Lung (tissue), 11 donors: ENCODE measurements at regions not wholly inside any gene's neighbourhood (a gene's known extent, or its start where the extent isn't known, plus 50 kb on each side); places are given as distances from the start of the nearest gene placed in this dataset.

Experiments used
- ATAC-seq: fragments of 200-7000 bp; cut with Tn5 transposase; one replicate; pipeline ENCODE4 v1.9.1; 2020; ENCODE audit warnings: moderate number of reproducible peaks; ENCODE audit not compliant: insufficient read depth, low FRiP score
- DNase-seq, 3 donors: peaks; one replicate each; pipeline ENCODE4 v3.0.0-alpha.2; 2013 to 2017
- H3K27ac ChIP-seq, 2 donors: one replicate each; pipeline ENCODE4 v1.5.1; 2013; ENCODE audit warnings: mild to moderate bottlenecking in 2 of 2, moderate library complexity in 2 of 2, control low read depth in 1 of 2, inconsistent platforms in 1 of 2, low read depth in 1 of 2, low read length in 1 of 2
- H3K27me3 ChIP-seq, 3 donors: one replicate each; pipeline ENCODE4 v1.5.1; 2013; ENCODE audit warnings: low read length in 2 of 3; ENCODE audit not compliant: control insufficient read depth in 3 of 3, insufficient read depth in 3 of 3
- H3K36me3 ChIP-seq, 4 donors: one replicate each; pipeline ENCODE4 v1.5.1; 2013; ENCODE audit warnings: low read length in 4 of 4, mild to moderate bottlenecking in 1 of 4, moderate library complexity in 1 of 4; ENCODE audit not compliant: control insufficient read depth in 4 of 4, insufficient read depth in 4 of 4
- H3K4me1 ChIP-seq, 5 donors: one replicate each; pipeline ENCODE4 v1.5.1; 2013; ENCODE audit warnings: low read length in 5 of 5, mild to moderate bottlenecking in 2 of 5, moderate library complexity in 1 of 5; ENCODE audit not compliant: control insufficient read depth in 5 of 5, insufficient read depth in 5 of 5
- H3K4me3 ChIP-seq: one replicate; pipeline ENCODE4 v1.5.1; 2013; ENCODE audit warnings: mild to moderate bottlenecking, control low read depth, moderate library complexity
- H3K9ac ChIP-seq, 2 donors: one replicate each; pipeline ENCODE4 v1.5.1; 2013; ENCODE audit warnings: low read length in 2 of 2, control low read depth in 1 of 2; ENCODE audit not compliant: insufficient read depth in 1 of 2
- H3K9me3 ChIP-seq, 4 donors: one replicate each; pipeline ENCODE4 v1.5.1; 2013; ENCODE audit warnings: low read length in 3 of 4, mild to moderate bottlenecking in 1 of 4, moderate library complexity in 1 of 4; ENCODE audit not compliant: control insufficient read depth in 4 of 4, insufficient read depth in 3 of 4
- WGBS, 2 donors: extraction: QIAGEN DNeasy Blood & Tissue Kit; methylation state at CpG; one replicate each; pipeline ENCODE4 v1.1.7; 2013; 5-methylcytosine and 5-hydroxymethylcytosine counted together
- TF ChIP-seq, protein P1 (sequence below): IDR thresholded peaks from 2 replicates; pipeline ENCODE4 v1.5.1; 2012; ENCODE audit warnings: mild to moderate bottlenecking; ENCODE audit errors: control extremely low read depth, extremely low read depth
- donor health status: control.
- donor health status: control.
- donor health status: Bipolar disorder and iron deficiency.
- donor health status: healthy.
- donor health status: DM: yes; HTN: yes; CAD: no.

DNA sequence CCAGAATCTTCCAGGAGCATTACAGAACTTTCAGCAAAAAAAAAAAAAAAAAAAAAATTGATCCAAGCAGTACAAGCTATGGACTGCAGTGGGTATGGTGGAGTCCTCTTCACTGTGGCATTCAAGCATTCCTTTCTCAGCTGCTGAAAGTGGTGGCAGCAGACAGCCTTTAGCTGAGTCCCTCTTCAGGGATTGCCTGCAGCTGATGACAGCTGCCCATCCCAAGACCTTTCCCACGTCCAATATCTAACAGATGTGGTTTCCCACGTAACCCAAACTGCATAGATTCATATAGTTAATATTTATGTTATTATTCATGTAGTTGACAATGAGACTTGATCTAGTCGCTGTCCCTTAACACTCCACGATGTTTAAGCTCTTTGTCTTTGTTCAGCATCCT lies 475.9 kb downstream of the TLE1 start:
- Histone ChIP-seq H3K9ac (no peak overlapping the region), H3K4me1 (no peaks in the 10 kb centered on the region), H3K9me3 (peaks cover 0 to 7% (median 0%) of the 10 kb centered on the region in 4 donors), H3K27ac (no peak overlapping the region), H3K36me3 (no peaks in the 10 kb centered on the region), H3K4me3 (no peak overlapping the region), H3K27me3 (no peaks in the 10 kb centered on the region)
- TF ChIP-seq, protein P1, sequence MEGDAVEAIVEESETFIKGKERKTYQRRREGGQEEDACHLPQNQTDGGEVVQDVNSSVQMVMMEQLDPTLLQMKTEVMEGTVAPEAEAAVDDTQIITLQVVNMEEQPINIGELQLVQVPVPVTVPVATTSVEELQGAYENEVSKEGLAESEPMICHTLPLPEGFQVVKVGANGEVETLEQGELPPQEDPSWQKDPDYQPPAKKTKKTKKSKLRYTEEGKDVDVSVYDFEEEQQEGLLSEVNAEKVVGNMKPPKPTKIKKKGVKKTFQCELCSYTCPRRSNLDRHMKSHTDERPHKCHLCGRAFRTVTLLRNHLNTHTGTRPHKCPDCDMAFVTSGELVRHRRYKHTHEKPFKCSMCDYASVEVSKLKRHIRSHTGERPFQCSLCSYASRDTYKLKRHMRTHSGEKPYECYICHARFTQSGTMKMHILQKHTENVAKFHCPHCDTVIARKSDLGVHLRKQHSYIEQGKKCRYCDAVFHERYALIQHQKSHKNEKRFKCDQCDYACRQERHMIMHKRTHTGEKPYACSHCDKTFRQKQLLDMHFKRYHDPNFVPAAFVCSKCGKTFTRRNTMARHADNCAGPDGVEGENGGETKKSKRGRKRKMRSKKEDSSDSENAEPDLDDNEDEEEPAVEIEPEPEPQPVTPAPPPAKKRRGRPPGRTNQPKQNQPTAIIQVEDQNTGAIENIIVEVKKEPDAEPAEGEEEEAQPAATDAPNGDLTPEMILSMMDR: no peak
- no peak for ATAC-seq
- no peak for DNase-seq
- 84 to 92% methylated on average over 4 of the region's 4 CpGs for WGBS, 2 donors

DNA sequence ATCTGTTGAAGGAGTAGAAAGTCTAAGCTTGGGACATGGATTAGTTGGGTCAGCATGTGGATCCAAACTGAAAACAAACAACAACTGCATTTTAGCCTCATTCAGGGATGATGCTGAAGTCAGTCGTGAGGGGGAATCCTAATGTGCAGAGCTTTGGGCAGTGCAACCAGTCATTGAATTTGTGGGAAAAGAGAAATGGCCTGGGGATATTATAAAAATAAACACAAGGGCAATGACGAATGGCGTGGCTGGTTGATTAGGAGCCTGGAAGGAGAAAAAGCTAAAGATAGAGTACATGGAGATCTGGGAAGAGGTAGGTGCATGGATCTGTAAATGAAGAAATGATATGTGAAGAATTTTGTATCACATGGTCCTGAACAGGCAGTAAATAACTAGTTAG lies 477.6 kb downstream of the TLE1 start:
- no peak overlapping the region for H3K4me3 ChIP-seq
- TF ChIP-seq, protein P1: no peak
- no peak for ATAC-seq
- no peak for DNase-seq
- H3K9me3 ChIP-seq: no peaks in the 10 kb centered on the region
- H3K4me1 ChIP-seq: no peaks in the 10 kb centered on the region
- no peak overlapping the region for H3K27ac ChIP-seq
- H3K36me3 ChIP-seq: no peaks in the 10 kb centered on the region
- no peaks in the 10 kb centered on the region for H3K27me3 ChIP-seq
- 76 to 89% methylated on average over 3 of the region's 3 CpGs for WGBS, 2 donors
- H3K9ac ChIP-seq: no peak overlapping the region

DNA sequence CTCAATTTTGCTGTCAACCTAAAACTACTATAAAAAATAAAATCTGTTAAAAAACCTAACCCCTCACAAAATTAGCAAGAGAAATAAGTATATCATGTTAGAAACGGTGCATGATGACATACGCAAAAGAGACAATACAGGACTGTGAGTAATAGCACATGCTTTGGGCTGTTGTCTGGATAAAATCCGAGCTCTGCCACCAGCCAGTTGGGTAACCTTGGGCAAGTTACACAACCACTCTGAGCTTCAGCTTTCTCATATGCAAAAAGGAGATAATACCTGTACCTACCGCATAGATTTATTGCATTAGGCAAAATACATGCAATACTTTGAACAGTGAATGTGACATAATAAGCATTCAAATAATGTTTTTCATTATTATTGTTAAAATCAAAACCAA lies 481.7 kb downstream of the TLE1 start:
- no peak for ATAC-seq
- 85 to 86% methylated on average over 4 of the region's 4 CpGs for WGBS, 2 donors
- Histone ChIP-seq H3K36me3 (no peaks in the 10 kb centered on the region), H3K27me3 (no peaks in the 10 kb centered on the region), H3K4me3 (no peak overlapping the region), H3K9ac (no peak overlapping the region), H3K27ac (no peak overlapping the region), H3K4me1 (no peaks in the 10 kb centered on the region), H3K9me3 (no peaks in the 10 kb centered on the region)
- TF ChIP-seq, protein P1: no peak
- no peak for DNase-seq

DNA sequence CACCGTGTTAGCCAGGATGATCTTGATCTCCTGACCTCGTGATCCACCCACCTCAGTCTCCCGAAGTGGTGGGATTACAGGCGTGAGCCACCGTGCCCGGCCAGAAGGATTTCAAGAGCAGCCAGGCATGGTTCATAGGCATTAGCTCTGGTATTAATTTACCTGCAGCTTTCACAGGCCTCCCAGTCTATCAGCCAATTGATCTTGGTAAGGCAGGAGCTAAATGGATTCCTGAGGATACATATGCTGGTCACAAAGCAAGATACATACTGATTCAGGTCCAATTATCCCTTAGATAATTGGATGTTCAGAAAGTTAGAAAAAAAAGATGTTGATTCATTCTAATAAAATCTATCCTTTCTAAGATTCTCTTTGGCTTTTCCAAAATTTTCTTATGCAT lies 487.1 kb downstream of the TLE1 start:
- H3K27me3 ChIP-seq: no peaks in the 10 kb centered on the region
- 93 to 95% methylated on average over 6 of the region's 6 CpGs for WGBS, 2 donors
- no peaks in the 10 kb centered on the region for H3K36me3 ChIP-seq
- ATAC-seq: no peak
- no peak overlapping the region for H3K27ac ChIP-seq
- DNase-seq: no peak
- TF ChIP-seq, protein P1: no peak
- H3K4me1 ChIP-seq: no peaks in the 10 kb centered on the region
- no peak overlapping the region for H3K9ac ChIP-seq
- H3K4me3 ChIP-seq: no peak overlapping the region
- H3K9me3 ChIP-seq: no peaks in the 10 kb centered on the region
